ENCODE measurements at regions not wholly inside any gene's neighbourhood (a gene's known extent, or its start where the extent isn't known, plus 50 kb on each side); places are given as distances from the start of the nearest gene placed in this dataset.

DNA sequence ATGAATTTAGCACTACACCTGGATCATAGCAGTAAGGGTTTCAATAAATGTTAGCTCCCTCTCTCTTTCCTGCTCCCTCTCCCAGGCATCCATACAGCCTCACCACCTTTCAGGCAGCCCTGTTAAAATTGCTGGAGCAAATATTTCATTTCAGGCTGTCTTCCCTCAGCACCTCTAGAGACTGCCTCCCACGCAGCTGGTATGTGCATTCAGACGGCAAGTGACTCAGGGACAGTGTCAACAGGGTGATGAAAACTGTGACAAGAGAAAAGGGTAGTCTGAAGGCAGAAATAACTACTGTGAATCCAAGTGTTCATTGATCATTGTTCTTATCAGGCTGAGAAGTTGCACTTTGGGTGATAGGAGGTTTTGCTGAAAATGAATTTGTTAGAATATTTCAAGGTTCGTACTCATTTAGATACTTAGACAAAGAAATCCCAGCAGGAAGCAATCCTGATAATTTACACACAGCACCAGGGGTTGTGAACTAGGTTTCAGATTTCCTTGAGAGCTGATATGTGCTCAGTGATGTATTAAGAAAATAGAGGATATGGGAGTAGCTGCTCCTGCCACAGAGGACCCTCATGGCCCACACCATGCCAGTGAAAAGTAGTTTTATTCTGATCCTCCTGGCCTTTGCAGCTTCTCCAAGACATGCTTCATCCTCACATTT is 424.2 kb downstream of the FGF13 start:
- CTCF ChIA-PET: no interaction called here
- POLR2A ChIA-PET: no interaction called here
- H3K4me3 ChIP-seq (ENCODE audit: low read depth, low read length): no peak overlapping the region
- TF ChIP-seq, protein P1, sequence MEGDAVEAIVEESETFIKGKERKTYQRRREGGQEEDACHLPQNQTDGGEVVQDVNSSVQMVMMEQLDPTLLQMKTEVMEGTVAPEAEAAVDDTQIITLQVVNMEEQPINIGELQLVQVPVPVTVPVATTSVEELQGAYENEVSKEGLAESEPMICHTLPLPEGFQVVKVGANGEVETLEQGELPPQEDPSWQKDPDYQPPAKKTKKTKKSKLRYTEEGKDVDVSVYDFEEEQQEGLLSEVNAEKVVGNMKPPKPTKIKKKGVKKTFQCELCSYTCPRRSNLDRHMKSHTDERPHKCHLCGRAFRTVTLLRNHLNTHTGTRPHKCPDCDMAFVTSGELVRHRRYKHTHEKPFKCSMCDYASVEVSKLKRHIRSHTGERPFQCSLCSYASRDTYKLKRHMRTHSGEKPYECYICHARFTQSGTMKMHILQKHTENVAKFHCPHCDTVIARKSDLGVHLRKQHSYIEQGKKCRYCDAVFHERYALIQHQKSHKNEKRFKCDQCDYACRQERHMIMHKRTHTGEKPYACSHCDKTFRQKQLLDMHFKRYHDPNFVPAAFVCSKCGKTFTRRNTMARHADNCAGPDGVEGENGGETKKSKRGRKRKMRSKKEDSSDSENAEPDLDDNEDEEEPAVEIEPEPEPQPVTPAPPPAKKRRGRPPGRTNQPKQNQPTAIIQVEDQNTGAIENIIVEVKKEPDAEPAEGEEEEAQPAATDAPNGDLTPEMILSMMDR (IDR thresholded peaks at IDR 0.05; ENCODE audit: insufficient read depth, low read length, missing control alignments): no peak
- DNase-seq (ENCODE audit: low read depth, low spot score): no peak

DNA sequence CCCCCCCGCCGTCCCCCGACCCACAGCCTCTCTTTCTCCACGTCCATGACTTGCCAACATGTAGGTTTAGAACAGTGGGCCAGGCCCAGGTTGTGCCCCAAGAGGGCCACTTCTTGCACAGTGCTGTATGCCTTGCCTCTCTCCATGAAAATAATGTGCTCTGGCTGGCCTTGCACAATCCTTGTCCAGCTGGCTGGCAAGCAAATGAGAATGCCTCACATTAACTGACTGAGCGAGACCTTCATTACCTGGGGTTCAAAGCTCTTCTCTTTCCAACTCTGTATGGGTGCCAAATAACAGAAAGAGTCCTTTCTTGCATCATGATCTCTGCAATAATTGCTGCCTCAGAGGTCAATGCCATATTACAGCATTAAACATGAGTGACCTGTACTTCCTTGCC is 416.6 kb downstream of the FGF13 start:
- CTCF ChIA-PET: no interaction called here
- POLR2A ChIA-PET: no interaction called here
- H3K4me3 ChIP-seq (ENCODE audit: low read depth, low read length): no peak overlapping the region
- TF ChIP-seq, protein P1 (IDR thresholded peaks at IDR 0.05; ENCODE audit: insufficient read depth, low read length, missing control alignments): no peak
- DNase-seq (ENCODE audit: low read depth, low spot score): no peak

DNA sequence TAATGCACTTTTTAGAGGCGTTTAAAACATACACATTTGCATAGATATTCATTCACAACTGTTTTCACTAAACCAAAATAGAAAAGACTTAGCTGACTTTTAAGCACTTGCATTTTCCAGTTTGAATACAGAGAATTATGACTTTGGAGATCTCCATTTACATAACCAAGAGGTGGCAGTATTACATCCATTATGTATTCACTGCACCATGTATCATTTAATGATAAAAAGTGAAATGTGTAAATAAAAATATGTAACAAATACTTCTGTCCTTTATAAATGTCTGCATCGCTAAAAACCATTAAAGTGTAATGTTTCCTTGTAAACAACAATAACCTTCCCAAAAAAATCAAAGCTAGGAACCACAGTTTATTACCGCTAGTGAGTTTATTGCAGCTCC is 413.2 kb downstream of the FGF13 start:
- H3K4me3 ChIP-seq (ENCODE audit: low read depth, low read length): no peak overlapping the region
- DNase-seq (ENCODE audit: low read depth, low spot score): no peak
- ChIA-PET CTCF (no interaction called here), POLR2A (no interaction called here)
- TF ChIP-seq, protein P1 (IDR thresholded peaks at IDR 0.05; ENCODE audit: insufficient read depth, low read length, missing control alignments): no peak

DNA sequence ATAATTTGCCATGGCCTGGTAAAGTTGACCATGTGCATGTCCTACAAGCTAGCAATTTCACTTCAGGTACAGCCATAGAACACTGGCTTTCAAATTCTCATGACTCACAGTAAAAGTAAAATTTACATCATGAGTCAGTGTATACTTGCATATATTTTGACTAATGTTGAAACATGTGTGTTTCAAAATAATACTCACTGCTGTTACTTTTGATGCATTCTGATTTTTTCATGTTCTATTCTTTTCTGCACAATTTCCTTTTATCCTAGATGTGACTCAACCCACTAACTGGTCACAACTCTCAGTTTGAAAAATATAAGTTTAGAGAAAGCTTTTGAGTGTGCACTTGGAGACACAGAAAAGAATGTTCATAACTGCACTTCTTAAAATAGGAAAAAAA is 365.7 kb downstream of the FGF13 start:
- TF ChIP-seq, protein P1 (IDR thresholded peaks at IDR 0.05; ENCODE audit: insufficient read depth, low read length, missing control alignments): no peak
- no peak for DNase-seq (ENCODE audit: low read depth, low spot score)
- ChIA-PET CTCF (no interaction called here), POLR2A (no interaction called here)
- no peak overlapping the region for H3K4me3 ChIP-seq (ENCODE audit: low read depth, low read length)

DNA sequence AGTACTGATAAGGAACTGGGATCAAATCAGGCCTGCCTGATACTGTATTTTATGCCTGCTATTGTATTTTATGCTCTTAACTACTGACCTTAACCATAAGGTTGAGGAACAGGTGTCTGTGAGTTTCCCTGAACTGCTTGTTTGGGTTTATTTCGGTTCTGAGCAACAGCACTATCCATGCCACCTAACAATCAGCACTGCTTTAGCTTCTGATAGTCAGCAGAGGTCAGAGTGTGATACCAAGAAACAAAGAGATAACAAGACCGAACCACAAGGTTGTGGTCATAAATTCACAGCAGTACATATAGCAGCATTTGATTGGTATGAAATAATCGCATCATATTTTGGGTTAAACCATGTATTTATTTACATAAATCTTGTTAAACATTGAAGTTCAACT is 362.2 kb downstream of the FGF13 start:
- POLR2A ChIA-PET: no interaction called here

DNA sequence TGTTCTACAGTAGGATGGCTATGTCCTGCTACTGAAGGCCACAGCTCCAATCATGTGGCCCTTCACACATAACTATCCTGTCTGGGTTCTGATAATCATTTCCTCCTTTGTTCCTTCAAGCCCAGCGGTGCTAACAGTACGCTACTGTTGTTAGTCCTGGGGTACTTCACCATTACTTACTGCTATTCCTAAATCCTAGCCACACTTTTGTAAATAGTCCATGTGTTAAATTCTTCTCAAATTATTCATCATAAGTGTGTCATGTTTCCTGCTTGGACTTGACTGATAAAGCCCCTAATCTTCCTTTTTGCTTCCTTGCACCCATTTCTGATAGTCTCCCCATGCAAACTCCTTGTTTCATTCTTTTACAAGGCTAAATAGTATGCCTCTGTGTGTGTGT is 332.6 kb downstream of the FGF13 start:
- ChIA-PET POLR2A (no interaction called here), CTCF (no interaction called here)
- TF ChIP-seq, protein P1 (IDR thresholded peaks at IDR 0.05; ENCODE audit: insufficient read depth, low read length, missing control alignments): no peak
- no peak overlapping the region for H3K4me3 ChIP-seq (ENCODE audit: low read depth, low read length)
- DNase-seq (ENCODE audit: low read depth, low spot score): no peak

More for the DNA sequence above, 362.2 kb downstream of the FGF13 start:
- CTCF ChIA-PET: no interaction called here
- H3K4me3 ChIP-seq (ENCODE audit: low read depth, low read length): no peak overlapping the region
- DNase-seq (ENCODE audit: low read depth, low spot score): no peak
- TF ChIP-seq, protein P1 (IDR thresholded peaks at IDR 0.05; ENCODE audit: insufficient read depth, low read length, missing control alignments): no peak

Data from AG04449 (cell line).